Neural cell (in vitro differentiated cells): ENCODE measurements at regions not wholly inside any gene's neighbourhood (a gene's known extent, or its start where the extent isn't known, plus 50 kb on each side); places are given as distances from the start of the nearest gene placed in this dataset.

Experiments
- H2AFZ ChIP-seq: fragments of 200-600, 300-800 bp; sonication (generic), shearing (Covaris generic); 2 replicates; pipeline ENCODE4 v1.6.0; 2014; ENCODE audit warnings: low read depth, mild to moderate bottlenecking, antibody characterized with exemption, low read length, moderate library complexity
- H3F3A ChIP-seq: fragments of 200-600 bp; shearing (Covaris generic); 2 replicates; pipeline ENCODE4 v1.6.1; 2016; ENCODE audit warnings: mild to moderate bottlenecking, moderate library complexity, mixed read lengths, antibody characterized with exemption, low read length; ENCODE audit not compliant: insufficient read depth, poor library complexity, severe bottlenecking
- H3K27ac ChIP-seq: fragments of 200-600, 300-800 bp; sonication (generic), shearing (Covaris generic); 2 replicates; pipeline ENCODE4 v1.5.1; 2014; ENCODE audit warnings: mild to moderate bottlenecking, low read length, moderate library complexity
- H3K27me3 ChIP-seq: fragments of 300-800, 200-600 bp; sonication (generic), shearing (Covaris generic); 2 replicates; pipeline ENCODE4 v1.6.0; 2014; ENCODE audit warnings: mild to moderate bottlenecking, low read depth, low read length, moderate library complexity; ENCODE audit not compliant: insufficient read depth
- H3K36me3 ChIP-seq: fragments of 300-800, 200-600 bp; sonication (generic), shearing (Covaris generic); 2 replicates; pipeline ENCODE4 v1.5.1; 2014; ENCODE audit warnings: mild to moderate bottlenecking, antibody characterized with exemption, low read length, moderate library complexity; ENCODE audit not compliant: insufficient read depth
- H3K4me2 ChIP-seq: fragments of 300-800, 200-600 bp; sonication (generic), shearing (Covaris generic); 2 replicates; pipeline ENCODE4 v1.6.0; 2014; ENCODE audit warnings: mild to moderate bottlenecking, low read length
- H3K4me3 ChIP-seq: fragments of 300-800, 200-600 bp; sonication (generic), shearing (Covaris generic); 2 replicates; pipeline ENCODE4 v1.5.1; 2014; ENCODE audit warnings: mild to moderate bottlenecking, low read length, moderate library complexity
- H3K79me2 ChIP-seq: fragments of 200-600 bp; shearing (Covaris generic); replicated peaks from 2 replicates; pipeline ENCODE4 v1.6.0; 2014; ENCODE audit warnings: mild to moderate bottlenecking, low read length, moderate library complexity; ENCODE audit not compliant: insufficient read depth
- H3K9ac ChIP-seq: fragments of 300-800, 200-600 bp; sonication (generic), shearing (Covaris generic); 2 replicates; pipeline ENCODE4 v1.6.1; 2016; ENCODE audit warnings: mild to moderate bottlenecking, low read length, mixed read lengths
- H3K9me2 ChIP-seq: fragments of 200-600 bp; shearing (Covaris generic); 2 replicates; pipeline ENCODE4 v1.6.1; 2016; ENCODE audit warnings: mild to moderate bottlenecking, low read length, mixed read lengths; ENCODE audit not compliant: insufficient read depth
- H3K9me3 ChIP-seq: fragments of 200-600, 300-800 bp; sonication (generic), shearing (Covaris generic); 2 replicates; pipeline ENCODE4 v1.6.1; 2016; ENCODE audit warnings: mild to moderate bottlenecking, mixed run types, low read length, moderate library complexity, mixed read lengths
- H4K20me1 ChIP-seq: fragments of 200-600 bp; shearing (Covaris generic); 2 replicates; pipeline ENCODE4 v1.6.1; 2016; ENCODE audit warnings: mild to moderate bottlenecking, mixed run types; ENCODE audit not compliant: insufficient read depth
- EP300 ChIP-seq: fragments of 450-650 bp; conservative IDR thresholded peaks from 2 replicates; pipeline ENCODE4 v1.6.1; 2014; ENCODE audit warnings: antibody characterized with exemption, mild to moderate bottlenecking, moderate library complexity; ENCODE audit not compliant: poor library complexity, severe bottlenecking
- EZH2 ChIP-seq: fragments of 200-600, 300-800 bp; shearing (Covaris generic), sonication (generic); IDR thresholded peaks from 2 replicates; pipeline ENCODE4 v1.6.1; 2014; ENCODE audit warnings: antibody characterized with exemption, low read length, borderline replicate concordance, mild to moderate bottlenecking; ENCODE audit not compliant: insufficient read depth, poor library complexity, severe bottlenecking
- MXI1 ChIP-seq: fragments of 450-650 bp; conservative IDR thresholded peaks from 2 replicates; pipeline ENCODE4 v1.6.1; 2014; ENCODE audit warnings: antibody characterized with exemption, mild to moderate bottlenecking; ENCODE audit not compliant: poor library complexity, severe bottlenecking
- POLR2AphosphoS5 ChIP-seq: IDR thresholded peaks from 2 replicates; pipeline ENCODE4 v1.6.1; 2012
- RAD21 ChIP-seq: fragments of 450-650 bp; conservative IDR thresholded peaks from 2 replicates; pipeline ENCODE4 v1.6.1; 2014; ENCODE audit warnings: antibody characterized with exemption, mild to moderate bottlenecking, moderate library complexity
- TAF1 ChIP-seq: IDR thresholded peaks from 2 replicates; pipeline ENCODE4 v1.6.1; 2012; ENCODE audit warnings: low read depth
- TF ChIP-seq, protein P1 (sequence below): IDR thresholded peaks from 2 replicates; pipeline ENCODE4 v1.6.1; 2012; ENCODE audit warnings: borderline replicate concordance
- TF ChIP-seq, protein P2 (sequence below): fragments of 450-650 bp; IDR thresholded peaks from 2 replicates; pipeline ENCODE4 v1.5.1; 2014; ENCODE audit warnings: antibody characterized with exemption, mild to moderate bottlenecking, moderate library complexity; ENCODE audit not compliant: poor library complexity, severe bottlenecking

DNA sequence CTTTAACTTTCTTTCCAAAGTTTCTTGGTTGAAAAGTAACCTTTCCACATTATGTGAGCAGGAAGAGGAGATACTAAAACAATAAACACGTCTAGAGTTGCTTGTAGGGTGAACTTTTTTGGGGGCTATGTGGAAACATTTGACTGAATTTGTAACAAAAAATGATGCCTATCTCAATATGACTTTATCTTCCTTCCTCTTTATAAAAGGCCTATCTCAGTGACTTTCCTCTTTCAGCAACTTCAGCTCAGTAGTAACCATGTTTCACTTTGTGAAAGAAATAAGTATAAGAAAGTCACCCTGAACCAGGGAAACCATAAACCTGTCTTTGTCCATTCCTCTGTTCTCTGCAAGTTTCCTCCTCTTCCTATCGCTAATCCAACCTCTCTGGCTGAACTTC is 124.7 kb upstream of the TMEM164 start:
- Histone ChIP-seq H4K20me1 (no peaks in the 10 kb centered on the region), H3K9ac (no peak overlapping the region), H3K27me3 (no peaks in the 10 kb centered on the region), H3K9me2 (no peaks in the 10 kb centered on the region), H3K4me3 (no peak overlapping the region), H3K79me2 (no peaks in the 10 kb centered on the region), H3K27ac (no peak overlapping the region), H3K4me2 (no peak overlapping the region), H3K36me3 (no peaks in the 10 kb centered on the region), H2AFZ (no peak overlapping the region), H3F3A (no peaks in the 10 kb centered on the region), H3K9me3 (no peaks in the 10 kb centered on the region)
- no peak for TF ChIP-seq POLR2AphosphoS5
- no peak for TF ChIP-seq MXI1
- TF ChIP-seq, protein P1, sequence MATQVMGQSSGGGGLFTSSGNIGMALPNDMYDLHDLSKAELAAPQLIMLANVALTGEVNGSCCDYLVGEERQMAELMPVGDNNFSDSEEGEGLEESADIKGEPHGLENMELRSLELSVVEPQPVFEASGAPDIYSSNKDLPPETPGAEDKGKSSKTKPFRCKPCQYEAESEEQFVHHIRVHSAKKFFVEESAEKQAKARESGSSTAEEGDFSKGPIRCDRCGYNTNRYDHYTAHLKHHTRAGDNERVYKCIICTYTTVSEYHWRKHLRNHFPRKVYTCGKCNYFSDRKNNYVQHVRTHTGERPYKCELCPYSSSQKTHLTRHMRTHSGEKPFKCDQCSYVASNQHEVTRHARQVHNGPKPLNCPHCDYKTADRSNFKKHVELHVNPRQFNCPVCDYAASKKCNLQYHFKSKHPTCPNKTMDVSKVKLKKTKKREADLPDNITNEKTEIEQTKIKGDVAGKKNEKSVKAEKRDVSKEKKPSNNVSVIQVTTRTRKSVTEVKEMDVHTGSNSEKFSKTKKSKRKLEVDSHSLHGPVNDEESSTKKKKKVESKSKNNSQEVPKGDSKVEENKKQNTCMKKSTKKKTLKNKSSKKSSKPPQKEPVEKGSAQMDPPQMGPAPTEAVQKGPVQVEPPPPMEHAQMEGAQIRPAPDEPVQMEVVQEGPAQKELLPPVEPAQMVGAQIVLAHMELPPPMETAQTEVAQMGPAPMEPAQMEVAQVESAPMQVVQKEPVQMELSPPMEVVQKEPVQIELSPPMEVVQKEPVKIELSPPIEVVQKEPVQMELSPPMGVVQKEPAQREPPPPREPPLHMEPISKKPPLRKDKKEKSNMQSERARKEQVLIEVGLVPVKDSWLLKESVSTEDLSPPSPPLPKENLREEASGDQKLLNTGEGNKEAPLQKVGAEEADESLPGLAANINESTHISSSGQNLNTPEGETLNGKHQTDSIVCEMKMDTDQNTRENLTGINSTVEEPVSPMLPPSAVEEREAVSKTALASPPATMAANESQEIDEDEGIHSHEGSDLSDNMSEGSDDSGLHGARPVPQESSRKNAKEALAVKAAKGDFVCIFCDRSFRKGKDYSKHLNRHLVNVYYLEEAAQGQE, result no peak
- no peak for TF ChIP-seq EZH2
- TF ChIP-seq RAD21, result no peak

DNA sequence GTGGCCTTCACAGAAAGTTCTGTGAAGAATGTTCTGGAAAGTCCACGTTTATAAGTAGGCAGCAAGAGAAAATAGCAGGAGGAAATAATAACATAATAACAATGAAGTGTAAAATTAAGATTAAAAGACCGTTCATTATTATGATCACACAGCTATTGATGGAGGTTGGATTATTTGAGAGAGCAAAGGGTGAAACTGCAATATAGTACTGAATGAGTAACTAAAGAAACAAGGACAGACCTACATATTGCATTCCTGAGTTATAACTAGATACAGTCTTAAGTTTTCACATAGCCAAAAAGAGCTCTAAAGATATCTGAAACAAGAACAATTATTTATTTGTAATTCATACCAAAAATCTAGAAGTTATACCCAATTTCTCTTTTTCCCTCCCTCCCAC is 122.9 kb upstream of the TMEM164 start:
- Histone ChIP-seq H3K4me3 (no peak overlapping the region), H3K9me3 (no peaks in the 10 kb centered on the region), H3K4me2 (no peak overlapping the region), H3K27ac (no peak overlapping the region), H2AFZ (no peak overlapping the region), H3F3A (no peaks in the 10 kb centered on the region), H3K9ac (no peak overlapping the region), H3K9me2 (no peaks in the 10 kb centered on the region), H3K27me3 (no peaks in the 10 kb centered on the region), H4K20me1 (no peaks in the 10 kb centered on the region), H3K36me3 (no peaks in the 10 kb centered on the region), H3K79me2 (no peaks in the 10 kb centered on the region)
- TF ChIP-seq EZH2 (no peak), RAD21 (no peak), EP300 (no peak), POLR2AphosphoS5 (no peak), TAF1 (no peak), MXI1 (no peak)
- TF ChIP-seq, protein P2, sequence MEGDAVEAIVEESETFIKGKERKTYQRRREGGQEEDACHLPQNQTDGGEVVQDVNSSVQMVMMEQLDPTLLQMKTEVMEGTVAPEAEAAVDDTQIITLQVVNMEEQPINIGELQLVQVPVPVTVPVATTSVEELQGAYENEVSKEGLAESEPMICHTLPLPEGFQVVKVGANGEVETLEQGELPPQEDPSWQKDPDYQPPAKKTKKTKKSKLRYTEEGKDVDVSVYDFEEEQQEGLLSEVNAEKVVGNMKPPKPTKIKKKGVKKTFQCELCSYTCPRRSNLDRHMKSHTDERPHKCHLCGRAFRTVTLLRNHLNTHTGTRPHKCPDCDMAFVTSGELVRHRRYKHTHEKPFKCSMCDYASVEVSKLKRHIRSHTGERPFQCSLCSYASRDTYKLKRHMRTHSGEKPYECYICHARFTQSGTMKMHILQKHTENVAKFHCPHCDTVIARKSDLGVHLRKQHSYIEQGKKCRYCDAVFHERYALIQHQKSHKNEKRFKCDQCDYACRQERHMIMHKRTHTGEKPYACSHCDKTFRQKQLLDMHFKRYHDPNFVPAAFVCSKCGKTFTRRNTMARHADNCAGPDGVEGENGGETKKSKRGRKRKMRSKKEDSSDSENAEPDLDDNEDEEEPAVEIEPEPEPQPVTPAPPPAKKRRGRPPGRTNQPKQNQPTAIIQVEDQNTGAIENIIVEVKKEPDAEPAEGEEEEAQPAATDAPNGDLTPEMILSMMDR, result no peak
- TF ChIP-seq, protein P1, result no peak
